Osteocyte (in vitro differentiated cells): ENCODE measurements at regions not wholly inside any gene's neighbourhood (a gene's known extent, or its start where the extent isn't known, plus 50 kb on each side); places are given as distances from the start of the nearest gene placed in this dataset.

Source experiments
- DNase-seq: peaks from one replicate; pipeline ENCODE4 v3.0.0; 2021; ENCODE audit warnings: mixed read lengths; ENCODE audit not compliant: unreplicated experiment; ENCODE audit errors: extremely low spot score
- H3K27ac Mint-ChIP-seq: one replicate; pipeline ENCODE4 v1.8.0; 2021; ENCODE audit warnings: mild to moderate bottlenecking, mixed read lengths; ENCODE audit not compliant: unreplicated experiment
- H3K27me3 Mint-ChIP-seq: one replicate; pipeline ENCODE4 v1.8.0; 2021; ENCODE audit warnings: mixed read lengths; ENCODE audit not compliant: unreplicated experiment
- H3K36me3 Mint-ChIP-seq: one replicate; pipeline ENCODE4 v1.8.0; 2021; ENCODE audit warnings: mixed read lengths; ENCODE audit not compliant: unreplicated experiment
- H3K4me1 Mint-ChIP-seq: one replicate; pipeline ENCODE4 v1.8.0; 2021; ENCODE audit warnings: mixed read lengths; ENCODE audit not compliant: unreplicated experiment
- H3K4me3 Mint-ChIP-seq: one replicate; pipeline ENCODE4 v1.8.0; 2021; ENCODE audit warnings: mild to moderate bottlenecking, moderate library complexity, mixed read lengths; ENCODE audit not compliant: unreplicated experiment
- H3K9me3 Mint-ChIP-seq: one replicate; pipeline ENCODE4 v1.8.0; 2021; ENCODE audit warnings: mixed read lengths; ENCODE audit not compliant: unreplicated experiment
- CTCF ChIP-seq: fragments of 200-600 bp; sonication (generic); IDR thresholded peaks from 2 replicates; pipeline ENCODE4 v1.5.0; 2021; ENCODE audit warnings: antibody characterized with exemption, mild to moderate bottlenecking, moderate library complexity

GRCh38 chr2:221203856-221204255 lies 368.2 kb downstream of the EPHA4 start:
- H3K4me1 Mint-ChIP-seq: no peaks in the 10 kb centered on the region
- no peaks in the 10 kb centered on the region for H3K36me3 Mint-ChIP-seq
- H3K27me3 Mint-ChIP-seq: peaks cover 3% of the 10 kb centered on the region
- no peak for DNase-seq
- no peaks in the 10 kb centered on the region for H3K9me3 Mint-ChIP-seq
- no peak for TF ChIP-seq CTCF
- H3K4me3 Mint-ChIP-seq: no peak overlapping the region
- no peak overlapping the region for H3K27ac Mint-ChIP-seq

GRCh38 chr2:221204699-221205098 lies 367.4 kb downstream of the EPHA4 start:
- no peak overlapping the region for H3K4me3 Mint-ChIP-seq
- no peaks in the 10 kb centered on the region for H3K27me3 Mint-ChIP-seq
- H3K4me1 Mint-ChIP-seq: no peaks in the 10 kb centered on the region
- H3K36me3 Mint-ChIP-seq: no peaks in the 10 kb centered on the region
- no peak for DNase-seq
- H3K9me3 Mint-ChIP-seq: no peaks in the 10 kb centered on the region
- H3K27ac Mint-ChIP-seq: no peak overlapping the region
- TF ChIP-seq CTCF: no peak

- no peak overlapping the region for H3K4me3 Mint-ChIP-seq
- H3K36me3 Mint-ChIP-seq: no peaks in the 10 kb centered on the region
- no peaks in the 10 kb centered on the region for H3K4me1 Mint-ChIP-seq
- H3K27me3 Mint-ChIP-seq: no peaks in the 10 kb centered on the region
- H3K27ac Mint-ChIP-seq: no peak overlapping the region
- TF ChIP-seq CTCF: no peak
- DNase-seq: no peak
- no peaks in the 10 kb centered on the region for H3K9me3 Mint-ChIP-seq
Observed at GRCh38 chr2:221205103-221205673, 366.9 kb downstream of the EPHA4 start.

GRCh38 chr2:221210686-221211085 lies 361.4 kb downstream of the EPHA4 start:
- Mint-ChIP-seq H3K4me1 (no peaks in the 10 kb centered on the region), H3K9me3 (no peaks in the 10 kb centered on the region), H3K36me3 (no peaks in the 10 kb centered on the region), H3K27me3 (no peaks in the 10 kb centered on the region), H3K4me3 (no peak overlapping the region), H3K27ac (no peak overlapping the region)
- DNase-seq: no peak
- TF ChIP-seq CTCF: no peak

- DNase-seq: no peak
Observed at GRCh38 chr2:221211653-221212052, 360.5 kb downstream of the EPHA4 start.

More at GRCh38 chr2:221211653-221212052, 360.5 kb downstream of the EPHA4 start:
- H3K4me1 Mint-ChIP-seq: no peaks in the 10 kb centered on the region
- no peak overlapping the region for H3K27ac Mint-ChIP-seq
- H3K27me3 Mint-ChIP-seq: no peaks in the 10 kb centered on the region
- H3K9me3 Mint-ChIP-seq: no peaks in the 10 kb centered on the region
- H3K4me3 Mint-ChIP-seq: no peak overlapping the region
- no peak for TF ChIP-seq CTCF
- no peaks in the 10 kb centered on the region for H3K36me3 Mint-ChIP-seq
